Adrenal gland (tissue), 5 donors: ENCODE measurements at regions not wholly inside any gene's neighbourhood (a gene's known extent, or its start where the extent isn't known, plus 50 kb on each side); places are given as distances from the start of the nearest gene placed in this dataset.

ENCODE experiments used
- CTCF ChIP-seq, 6 experiments: fragments of 450-650 bp in 4 of 6; fragments of 200-600 bp in 2 of 6; sonication (generic) in 1 of 6; IDR thresholded peaks; 1 replicate in 5 of 6; 2 replicates in 1 of 6; pipeline versions ENCODE4 v1.5.1 to v1.8.0; 2016 to 2021; ENCODE audit warnings: antibody characterized with exemption in 6 of 6, mild to moderate bottlenecking in 2 of 6, moderate library complexity in 1 of 6
- POLR2A ChIP-seq, 2 donors: fragments of 450-650 bp; IDR thresholded peaks; one replicate each; pipeline ENCODE4 v1.6.1; 2017; ENCODE audit warnings: antibody characterized with exemption in 2 of 2, mild to moderate bottlenecking in 2 of 2, moderate library complexity in 1 of 2
- donor health status: DM: no; HTN: no; CAD: no.

- TF ChIP-seq POLR2A (IDR thresholded peaks at IDR 0.05) (no peak), CTCF (IDR thresholded peaks at IDR 0.05) (no peak)
Measured at GRCh38 chr4:138868562-138868961, 147.0 kb upstream of the NOCT start.
